ENCODE measurements at regions not wholly inside any gene's neighbourhood (a gene's known extent, or its start where the extent isn't known, plus 50 kb on each side); places are given as distances from the start of the nearest gene placed in this dataset.

DNA sequence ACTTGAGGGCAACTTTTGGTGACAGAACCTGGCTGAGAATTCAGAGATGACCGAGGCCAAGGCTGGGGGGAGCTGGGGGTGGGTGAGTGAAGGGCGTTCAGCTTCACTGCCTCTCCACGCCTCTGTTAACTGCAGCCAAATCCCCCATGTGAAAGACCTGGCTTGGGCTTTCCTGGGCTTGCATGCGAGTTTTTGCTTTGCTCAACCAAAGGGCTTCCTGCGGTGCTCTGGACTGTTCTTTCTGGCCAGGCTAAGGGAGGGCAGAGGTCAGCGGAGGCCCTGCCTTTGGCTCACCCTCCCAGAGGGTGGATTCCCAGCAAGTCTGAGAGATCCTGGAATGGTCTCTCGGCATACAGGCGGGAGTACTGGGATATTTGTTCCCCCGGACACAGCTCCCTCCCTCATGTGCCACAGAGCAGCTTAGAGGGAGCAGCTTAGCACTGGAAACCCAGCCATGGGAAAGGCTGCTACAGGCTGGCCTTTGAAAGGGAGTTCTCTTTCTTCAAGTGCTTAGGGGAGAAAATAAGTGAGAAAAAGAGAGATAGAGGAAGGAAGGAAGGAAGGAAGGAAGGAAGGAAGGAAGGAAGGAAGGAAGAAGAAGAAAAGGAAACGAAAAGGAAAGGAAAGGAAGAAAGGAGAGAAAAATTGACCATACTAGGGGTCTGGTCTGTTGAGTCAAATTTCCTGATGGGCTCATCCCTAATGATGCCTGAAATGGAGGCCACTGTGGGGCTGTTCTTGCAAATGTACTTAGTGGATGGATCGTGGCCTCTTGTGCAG lies 158.8 kb downstream of the FGF18 start:
- peaks cover 5% of the 10 kb centered on the region for H3K27me3 ChIP-seq (ENCODE audit: control insufficient read depth, insufficient read depth, low read length)

DNA sequence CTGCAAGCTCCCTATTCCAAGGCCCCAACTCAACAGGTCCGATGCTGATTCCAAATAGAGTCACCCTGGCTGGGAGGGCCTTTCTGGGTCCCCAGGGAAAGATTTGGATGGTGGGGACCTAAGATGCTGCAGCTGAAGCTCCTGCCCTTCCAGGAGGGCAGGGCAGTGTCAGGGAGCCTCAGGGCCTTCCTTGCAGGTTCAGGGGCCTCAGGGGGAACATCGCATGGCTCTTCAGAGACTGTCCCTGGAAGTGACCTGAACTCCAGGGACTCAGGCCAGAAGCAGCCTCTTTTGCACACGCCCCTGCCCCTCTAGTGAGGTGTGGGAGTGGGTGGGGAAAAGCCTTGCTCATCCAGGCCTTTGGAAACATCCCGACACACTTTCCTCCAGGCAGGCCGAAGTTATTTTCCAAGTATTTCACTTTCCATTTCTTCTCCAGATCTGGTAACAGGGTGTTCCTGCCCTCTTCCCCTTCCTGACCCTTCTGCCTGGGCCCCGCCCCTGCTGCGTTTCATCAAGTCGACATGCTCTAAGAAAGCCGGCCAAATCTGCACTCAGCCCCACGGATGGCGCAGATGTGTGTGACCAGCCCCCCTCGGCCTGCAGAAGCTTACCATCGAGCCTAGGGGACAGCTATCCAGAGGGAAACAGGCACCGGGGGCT lies 159.5 kb downstream of the FGF18 start:
- no peak for DNase-seq (ENCODE audit: low read depth)
- H3K36me3 ChIP-seq (ENCODE audit: control insufficient read depth, insufficient read depth, low read length), result no peaks in the 10 kb centered on the region
- no peak overlapping the region for H3K4me3 ChIP-seq (ENCODE audit: low read depth, low read length)
- FAIRE-seq, result no peak
- TF ChIP-seq, protein P1, sequence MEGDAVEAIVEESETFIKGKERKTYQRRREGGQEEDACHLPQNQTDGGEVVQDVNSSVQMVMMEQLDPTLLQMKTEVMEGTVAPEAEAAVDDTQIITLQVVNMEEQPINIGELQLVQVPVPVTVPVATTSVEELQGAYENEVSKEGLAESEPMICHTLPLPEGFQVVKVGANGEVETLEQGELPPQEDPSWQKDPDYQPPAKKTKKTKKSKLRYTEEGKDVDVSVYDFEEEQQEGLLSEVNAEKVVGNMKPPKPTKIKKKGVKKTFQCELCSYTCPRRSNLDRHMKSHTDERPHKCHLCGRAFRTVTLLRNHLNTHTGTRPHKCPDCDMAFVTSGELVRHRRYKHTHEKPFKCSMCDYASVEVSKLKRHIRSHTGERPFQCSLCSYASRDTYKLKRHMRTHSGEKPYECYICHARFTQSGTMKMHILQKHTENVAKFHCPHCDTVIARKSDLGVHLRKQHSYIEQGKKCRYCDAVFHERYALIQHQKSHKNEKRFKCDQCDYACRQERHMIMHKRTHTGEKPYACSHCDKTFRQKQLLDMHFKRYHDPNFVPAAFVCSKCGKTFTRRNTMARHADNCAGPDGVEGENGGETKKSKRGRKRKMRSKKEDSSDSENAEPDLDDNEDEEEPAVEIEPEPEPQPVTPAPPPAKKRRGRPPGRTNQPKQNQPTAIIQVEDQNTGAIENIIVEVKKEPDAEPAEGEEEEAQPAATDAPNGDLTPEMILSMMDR (IDR thresholded peaks at IDR 0.05; ENCODE audit: insufficient read depth, low read length, severe bottlenecking), result no peak
- H3K27me3 ChIP-seq (ENCODE audit: control insufficient read depth, insufficient read depth, low read length), result peaks cover 5% of the 10 kb centered on the region

More for the DNA sequence above, 158.8 kb downstream of the FGF18 start:
- H3K36me3 ChIP-seq (ENCODE audit: control insufficient read depth, insufficient read depth, low read length), result no peaks in the 10 kb centered on the region
- TF ChIP-seq, protein P1 (IDR thresholded peaks at IDR 0.05; ENCODE audit: insufficient read depth, low read length, severe bottlenecking), result no peak
- no peak for FAIRE-seq
- DNase-seq (ENCODE audit: low read depth), result no peak
- no peak overlapping the region for H3K4me3 ChIP-seq (ENCODE audit: low read depth, low read length)

DNA sequence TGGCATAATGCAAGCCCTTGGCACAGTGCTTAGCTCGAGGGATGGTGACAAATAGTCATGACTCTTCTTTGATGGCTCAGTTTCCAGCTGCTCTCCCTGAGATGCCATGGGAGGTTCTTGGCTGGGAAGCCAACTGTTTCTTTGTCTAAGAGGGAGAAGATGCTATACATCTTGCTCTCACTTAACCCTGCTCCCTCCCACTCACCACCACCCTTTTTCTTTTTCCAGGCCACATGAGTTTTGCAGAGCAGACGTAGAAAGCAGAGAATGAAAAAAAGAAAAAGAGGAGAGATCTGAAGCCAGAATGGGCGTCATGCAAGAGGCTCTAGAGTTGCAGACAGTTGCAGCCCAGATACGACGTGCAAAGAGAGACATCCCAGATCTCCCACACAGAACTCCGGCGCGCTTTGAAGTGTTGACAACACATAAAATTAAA lies 160.5 kb downstream of the FGF18 start:
- Histone ChIP-seq H3K4me3 (ENCODE audit: low read depth, low read length) (no peak overlapping the region), H3K27me3 (ENCODE audit: control insufficient read depth, insufficient read depth, low read length) (peaks cover 5% of the 10 kb centered on the region), H3K36me3 (ENCODE audit: control insufficient read depth, insufficient read depth, low read length) (no peaks in the 10 kb centered on the region)
- FAIRE-seq (no peak), DNase-seq (ENCODE audit: low read depth) (no peak)
- TF ChIP-seq, protein P1 (IDR thresholded peaks at IDR 0.05; ENCODE audit: insufficient read depth, low read length, severe bottlenecking), result no peak

DNA sequence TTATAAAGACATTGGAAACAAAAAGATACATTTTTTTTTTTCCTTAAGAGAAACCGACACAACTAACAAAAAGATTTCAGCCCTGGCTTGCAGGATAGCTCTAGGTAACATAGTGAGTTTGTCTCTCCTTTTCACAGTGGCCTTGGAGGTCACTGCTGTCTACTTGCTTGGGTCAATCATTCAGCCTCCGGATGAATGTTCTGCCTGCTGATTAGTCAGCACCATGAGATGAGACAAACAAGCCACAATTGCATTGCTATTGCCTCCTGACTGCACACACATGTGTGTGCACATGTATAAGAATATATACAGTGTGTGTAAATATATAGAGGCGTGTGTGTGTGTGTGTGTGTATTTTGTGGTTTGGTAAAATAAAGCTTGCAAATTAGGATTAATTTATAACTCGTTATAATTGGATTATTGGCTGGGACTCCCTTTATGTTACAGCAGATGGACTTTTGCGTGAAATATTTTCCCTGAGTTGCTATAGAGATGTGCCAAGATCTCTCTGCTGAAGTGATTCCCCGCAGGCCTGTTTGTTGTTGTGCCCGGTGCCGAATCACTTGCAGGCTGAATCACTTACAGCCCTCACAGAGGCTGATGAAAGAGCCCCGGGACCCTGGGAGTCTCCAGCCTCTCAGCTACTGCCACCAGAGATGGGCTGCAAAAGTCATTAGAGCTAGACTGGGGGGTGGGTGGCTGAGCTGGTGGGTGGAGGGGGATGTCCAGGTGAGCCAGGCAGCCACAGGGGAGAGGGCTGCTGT lies 161.2 kb downstream of the FGF18 start:
- TF ChIP-seq, protein P1 (IDR thresholded peaks at IDR 0.05; ENCODE audit: insufficient read depth, low read length, severe bottlenecking), result no peak
- FAIRE-seq, result no peak
- peaks cover 5% of the 10 kb centered on the region for H3K27me3 ChIP-seq (ENCODE audit: control insufficient read depth, insufficient read depth, low read length)

DNA sequence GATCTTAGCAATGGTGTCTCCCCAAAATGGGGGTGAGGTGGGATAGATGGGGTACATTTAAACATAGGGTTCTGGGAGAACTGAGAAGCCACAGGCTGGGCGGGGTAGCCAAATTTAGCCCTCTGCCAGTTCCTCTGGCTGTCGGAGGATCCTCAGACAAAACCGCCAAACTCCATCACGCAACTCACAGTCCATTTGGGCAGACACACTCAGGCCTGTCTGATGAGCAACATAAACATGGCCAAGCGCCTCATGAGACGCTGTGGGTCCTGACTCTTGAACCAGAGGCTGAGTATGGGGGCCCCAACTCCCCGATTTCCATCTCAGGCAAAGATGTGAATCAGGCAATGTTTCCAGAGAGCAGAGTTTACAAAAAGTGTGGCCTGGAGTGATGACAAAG lies 162.3 kb downstream of the FGF18 start:
- Histone ChIP-seq H3K27me3 (ENCODE audit: control insufficient read depth, insufficient read depth, low read length) (peaks cover 8% of the 10 kb centered on the region), H3K4me3 (ENCODE audit: low read depth, low read length) (no peak overlapping the region), H3K36me3 (ENCODE audit: control insufficient read depth, insufficient read depth, low read length) (no peaks in the 10 kb centered on the region)
- TF ChIP-seq, protein P1 (IDR thresholded peaks at IDR 0.05; ENCODE audit: insufficient read depth, low read length, severe bottlenecking), result no peak
- FAIRE-seq, result no peak
- DNase-seq (ENCODE audit: low read depth), result no peak

More for the DNA sequence above, 161.2 kb downstream of the FGF18 start:
- no peaks in the 10 kb centered on the region for H3K36me3 ChIP-seq (ENCODE audit: control insufficient read depth, insufficient read depth, low read length)
- no peak overlapping the region for H3K4me3 ChIP-seq (ENCODE audit: low read depth, low read length)
- peak; percentile 48 for DNase-seq (ENCODE audit: low read depth)

Data from bronchial epithelial cell (primary cell).